ENCODE measurements at regions not wholly inside any gene's neighbourhood (a gene's known extent, or its start where the extent isn't known, plus 50 kb on each side); places are given as distances from the start of the nearest gene placed in this dataset.

- TF ChIP-seq, protein P1, sequence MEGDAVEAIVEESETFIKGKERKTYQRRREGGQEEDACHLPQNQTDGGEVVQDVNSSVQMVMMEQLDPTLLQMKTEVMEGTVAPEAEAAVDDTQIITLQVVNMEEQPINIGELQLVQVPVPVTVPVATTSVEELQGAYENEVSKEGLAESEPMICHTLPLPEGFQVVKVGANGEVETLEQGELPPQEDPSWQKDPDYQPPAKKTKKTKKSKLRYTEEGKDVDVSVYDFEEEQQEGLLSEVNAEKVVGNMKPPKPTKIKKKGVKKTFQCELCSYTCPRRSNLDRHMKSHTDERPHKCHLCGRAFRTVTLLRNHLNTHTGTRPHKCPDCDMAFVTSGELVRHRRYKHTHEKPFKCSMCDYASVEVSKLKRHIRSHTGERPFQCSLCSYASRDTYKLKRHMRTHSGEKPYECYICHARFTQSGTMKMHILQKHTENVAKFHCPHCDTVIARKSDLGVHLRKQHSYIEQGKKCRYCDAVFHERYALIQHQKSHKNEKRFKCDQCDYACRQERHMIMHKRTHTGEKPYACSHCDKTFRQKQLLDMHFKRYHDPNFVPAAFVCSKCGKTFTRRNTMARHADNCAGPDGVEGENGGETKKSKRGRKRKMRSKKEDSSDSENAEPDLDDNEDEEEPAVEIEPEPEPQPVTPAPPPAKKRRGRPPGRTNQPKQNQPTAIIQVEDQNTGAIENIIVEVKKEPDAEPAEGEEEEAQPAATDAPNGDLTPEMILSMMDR (IDR thresholded peaks at IDR 0.05; ENCODE audit: low read length) = no peak
- TF ChIP-seq EZH2phosphoT487 (IDR thresholded peaks at IDR 0.05; ENCODE audit: low read length) = no peak
Measured at GRCh38 chr6:21872749-21873148, 279.2 kb downstream of the SOX4 start.

Measured in MM.1S (cell line).